ENCODE measurements at regions not wholly inside any gene's neighbourhood (a gene's known extent, or its start where the extent isn't known, plus 50 kb on each side); places are given as distances from the start of the nearest gene placed in this dataset.

DNA sequence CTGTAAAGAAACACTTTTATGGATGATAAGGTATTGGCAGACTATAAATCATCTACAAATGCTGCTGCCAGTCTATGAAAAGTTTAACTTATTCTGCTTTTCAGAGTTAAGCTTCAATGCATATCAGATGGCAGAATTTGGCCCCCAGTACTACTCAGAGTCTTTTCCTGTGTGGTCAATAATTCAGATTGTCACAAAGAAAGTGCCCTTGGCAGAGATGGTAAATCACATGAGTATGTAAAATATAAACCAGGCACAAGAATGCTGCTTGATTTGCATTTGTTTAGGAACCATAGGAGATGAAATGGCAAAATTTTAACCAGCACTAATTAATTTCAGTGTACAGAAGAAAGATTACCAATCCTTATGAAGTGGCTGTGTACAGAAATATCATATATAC lies 818.3 kb upstream of the POT1 start:
- no peak for ATAC-seq
- TF ChIP-seq ZC3H10 (CRISPR knock-in tag; IDR thresholded peaks at IDR 0.05) (no peak), SNAI2 (CRISPR knock-in tag; IDR thresholded peaks at IDR 0.05) (no peak), BACH2 (CRISPR knock-in tag; IDR thresholded peaks at IDR 0.05; ENCODE audit: borderline replicate concordance) (no peak), ZFP30 (CRISPR knock-in tag; IDR thresholded peaks at IDR 0.05) (no peak), TOX (CRISPR knock-in tag; IDR thresholded peaks at IDR 0.05; ENCODE audit: borderline replicate concordance) (no peak), ARNTL (CRISPR knock-in tag; IDR thresholded peaks at IDR 0.05; ENCODE audit: borderline replicate concordance, low read depth) (no peak), GLIS3 (CRISPR knock-in tag; IDR thresholded peaks at IDR 0.05) (no peak), TCF4 (CRISPR knock-in tag; IDR thresholded peaks at IDR 0.05; ENCODE audit: borderline replicate concordance) (no peak), ZNF8 (CRISPR knock-in tag; IDR thresholded peaks at IDR 0.05) (no peak), OSR1 (CRISPR knock-in tag; IDR thresholded peaks at IDR 0.05) (no peak), ESRRG (CRISPR knock-in tag; IDR thresholded peaks at IDR 0.05) (no peak), ISL1 (CRISPR knock-in tag; IDR thresholded peaks at IDR 0.05) (no peak), CSDC2 (CRISPR knock-in tag; IDR thresholded peaks at IDR 0.05) (no peak)
- TF ChIP-seq, protein P1, sequence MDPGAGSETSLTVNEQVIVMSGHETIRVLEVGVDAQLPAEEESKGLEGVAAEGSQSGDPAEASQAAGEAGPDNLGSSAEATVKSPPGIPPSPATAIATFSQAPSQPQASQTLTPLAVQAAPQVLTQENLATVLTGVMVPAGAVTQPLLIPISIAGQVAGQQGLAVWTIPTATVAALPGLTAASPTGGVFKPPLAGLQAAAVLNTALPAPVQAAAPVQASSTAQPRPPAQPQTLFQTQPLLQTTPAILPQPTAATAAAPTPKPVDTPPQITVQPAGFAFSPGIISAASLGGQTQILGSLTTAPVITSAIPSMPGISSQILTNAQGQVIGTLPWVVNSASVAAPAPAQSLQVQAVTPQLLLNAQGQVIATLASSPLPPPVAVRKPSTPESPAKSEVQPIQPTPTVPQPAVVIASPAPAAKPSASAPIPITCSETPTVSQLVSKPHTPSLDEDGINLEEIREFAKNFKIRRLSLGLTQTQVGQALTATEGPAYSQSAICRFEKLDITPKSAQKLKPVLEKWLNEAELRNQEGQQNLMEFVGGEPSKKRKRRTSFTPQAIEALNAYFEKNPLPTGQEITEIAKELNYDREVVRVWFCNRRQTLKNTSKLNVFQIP (CRISPR knock-in tag; IDR thresholded peaks at IDR 0.05; ENCODE audit: borderline replicate concordance, low read depth): no peak
- TF ChIP-seq, protein P2, sequence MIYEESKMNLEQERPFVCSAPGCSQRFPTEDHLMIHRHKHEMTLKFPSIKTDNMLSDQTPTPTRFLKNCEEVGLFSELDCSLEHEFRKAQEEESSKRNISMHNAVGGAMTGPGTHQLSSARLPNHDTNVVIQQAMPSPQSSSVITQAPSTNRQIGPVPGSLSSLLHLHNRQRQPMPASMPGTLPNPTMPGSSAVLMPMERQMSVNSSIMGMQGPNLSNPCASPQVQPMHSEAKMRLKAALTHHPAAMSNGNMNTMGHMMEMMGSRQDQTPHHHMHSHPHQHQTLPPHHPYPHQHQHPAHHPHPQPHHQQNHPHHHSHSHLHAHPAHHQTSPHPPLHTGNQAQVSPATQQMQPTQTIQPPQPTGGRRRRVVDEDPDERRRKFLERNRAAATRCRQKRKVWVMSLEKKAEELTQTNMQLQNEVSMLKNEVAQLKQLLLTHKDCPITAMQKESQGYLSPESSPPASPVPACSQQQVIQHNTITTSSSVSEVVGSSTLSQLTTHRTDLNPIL (CRISPR knock-in tag; IDR thresholded peaks at IDR 0.05; ENCODE audit: low read depth): no peak
- TF ChIP-seq, protein P3, sequence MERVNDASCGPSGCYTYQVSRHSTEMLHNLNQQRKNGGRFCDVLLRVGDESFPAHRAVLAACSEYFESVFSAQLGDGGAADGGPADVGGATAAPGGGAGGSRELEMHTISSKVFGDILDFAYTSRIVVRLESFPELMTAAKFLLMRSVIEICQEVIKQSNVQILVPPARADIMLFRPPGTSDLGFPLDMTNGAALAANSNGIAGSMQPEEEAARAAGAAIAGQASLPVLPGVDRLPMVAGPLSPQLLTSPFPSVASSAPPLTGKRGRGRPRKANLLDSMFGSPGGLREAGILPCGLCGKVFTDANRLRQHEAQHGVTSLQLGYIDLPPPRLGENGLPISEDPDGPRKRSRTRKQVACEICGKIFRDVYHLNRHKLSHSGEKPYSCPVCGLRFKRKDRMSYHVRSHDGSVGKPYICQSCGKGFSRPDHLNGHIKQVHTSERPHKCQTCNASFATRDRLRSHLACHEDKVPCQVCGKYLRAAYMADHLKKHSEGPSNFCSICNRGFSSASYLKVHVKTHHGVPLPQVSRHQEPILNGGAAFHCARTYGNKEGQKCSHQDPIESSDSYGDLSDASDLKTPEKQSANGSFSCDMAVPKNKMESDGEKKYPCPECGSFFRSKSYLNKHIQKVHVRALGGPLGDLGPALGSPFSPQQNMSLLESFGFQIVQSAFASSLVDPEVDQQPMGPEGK (CRISPR knock-in tag; IDR thresholded peaks at IDR 0.05; ENCODE audit: borderline replicate concordance): no peak

DNA sequence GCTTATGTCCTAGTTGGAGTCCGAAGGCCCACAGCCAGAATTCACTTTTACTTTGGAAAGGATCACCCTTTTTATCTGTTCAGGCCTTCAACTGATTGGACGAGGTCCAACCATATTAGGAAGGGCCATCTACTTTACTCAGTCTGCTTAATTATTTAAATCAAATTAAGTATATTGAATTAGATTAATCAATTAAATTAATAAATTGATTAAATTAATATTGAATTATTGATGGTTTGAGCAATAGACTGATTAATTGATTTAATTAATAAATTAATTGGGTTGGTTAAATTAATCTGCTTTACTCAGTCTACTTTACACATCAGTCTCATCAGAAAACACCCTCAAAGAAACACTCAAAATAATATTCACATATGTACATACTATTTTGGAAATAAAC lies 816.9 kb upstream of the POT1 start:
- ATAC-seq: no peak
- TF ChIP-seq TOX (CRISPR knock-in tag; IDR thresholded peaks at IDR 0.05; ENCODE audit: borderline replicate concordance): no peak
- no peak for TF ChIP-seq PPARA (CRISPR knock-in tag; IDR thresholded peaks at IDR 0.05; ENCODE audit: borderline replicate concordance)
- TF ChIP-seq RARB (CRISPR knock-in tag; IDR thresholded peaks at IDR 0.05): no peak
- TF ChIP-seq, protein P1 (CRISPR knock-in tag; IDR thresholded peaks at IDR 0.05; ENCODE audit: borderline replicate concordance, low read depth): no peak

DNA sequence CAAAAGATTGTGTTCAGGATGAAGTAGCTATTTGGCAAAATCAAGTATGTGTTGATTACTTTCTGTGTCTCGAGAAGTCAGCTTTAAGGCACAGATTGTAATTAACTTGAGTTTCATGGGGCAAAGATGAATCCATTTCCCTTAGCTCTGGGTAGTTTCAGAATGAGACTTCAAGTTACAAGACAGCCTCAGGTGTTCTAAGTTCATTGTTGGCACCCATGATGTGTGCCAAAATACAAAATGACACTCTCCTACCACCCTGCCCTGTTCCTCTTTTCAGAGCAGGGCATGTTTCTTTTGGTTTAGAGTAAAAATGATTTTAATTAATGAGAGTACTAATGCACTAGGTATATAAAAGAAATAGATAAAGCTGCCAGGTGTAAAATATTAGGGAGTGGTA lies 797.6 kb upstream of the POT1 start:
- no peak for TF ChIP-seq ZNF70 (CRISPR knock-in tag; IDR thresholded peaks at IDR 0.05)
- no peak for TF ChIP-seq ARNTL (CRISPR knock-in tag; IDR thresholded peaks at IDR 0.05; ENCODE audit: borderline replicate concordance, low read depth)
- TF ChIP-seq ZFP30 (CRISPR knock-in tag; IDR thresholded peaks at IDR 0.05): no peak
- no peak for TF ChIP-seq ZNF565 (CRISPR knock-in tag; conservative IDR thresholded peaks at IDR 0.05; ENCODE audit: low read depth)
- no peak for TF ChIP-seq BACH2 (CRISPR knock-in tag; IDR thresholded peaks at IDR 0.05; ENCODE audit: borderline replicate concordance)
- ATAC-seq: no peak

DNA sequence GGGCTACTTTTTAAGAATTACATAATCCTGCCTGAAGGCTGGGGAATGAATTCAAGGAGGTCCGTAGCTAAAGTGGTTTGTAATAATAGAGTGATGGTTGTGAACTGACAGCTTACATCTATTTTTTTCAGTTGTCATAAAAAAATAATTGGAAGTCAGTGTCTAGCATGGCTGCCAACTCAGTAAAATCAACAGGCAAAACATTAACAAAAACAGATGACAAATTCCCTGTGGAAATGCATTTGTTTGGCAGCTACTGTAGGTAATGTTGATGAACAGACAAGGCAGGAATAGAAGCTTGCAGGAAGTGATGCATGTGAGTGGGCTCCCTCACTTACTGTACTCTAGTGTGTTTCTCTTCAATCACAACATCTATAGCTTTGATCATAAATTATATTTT lies 766.0 kb upstream of the POT1 start:
- no peak for ATAC-seq
- TF ChIP-seq, protein P4, sequence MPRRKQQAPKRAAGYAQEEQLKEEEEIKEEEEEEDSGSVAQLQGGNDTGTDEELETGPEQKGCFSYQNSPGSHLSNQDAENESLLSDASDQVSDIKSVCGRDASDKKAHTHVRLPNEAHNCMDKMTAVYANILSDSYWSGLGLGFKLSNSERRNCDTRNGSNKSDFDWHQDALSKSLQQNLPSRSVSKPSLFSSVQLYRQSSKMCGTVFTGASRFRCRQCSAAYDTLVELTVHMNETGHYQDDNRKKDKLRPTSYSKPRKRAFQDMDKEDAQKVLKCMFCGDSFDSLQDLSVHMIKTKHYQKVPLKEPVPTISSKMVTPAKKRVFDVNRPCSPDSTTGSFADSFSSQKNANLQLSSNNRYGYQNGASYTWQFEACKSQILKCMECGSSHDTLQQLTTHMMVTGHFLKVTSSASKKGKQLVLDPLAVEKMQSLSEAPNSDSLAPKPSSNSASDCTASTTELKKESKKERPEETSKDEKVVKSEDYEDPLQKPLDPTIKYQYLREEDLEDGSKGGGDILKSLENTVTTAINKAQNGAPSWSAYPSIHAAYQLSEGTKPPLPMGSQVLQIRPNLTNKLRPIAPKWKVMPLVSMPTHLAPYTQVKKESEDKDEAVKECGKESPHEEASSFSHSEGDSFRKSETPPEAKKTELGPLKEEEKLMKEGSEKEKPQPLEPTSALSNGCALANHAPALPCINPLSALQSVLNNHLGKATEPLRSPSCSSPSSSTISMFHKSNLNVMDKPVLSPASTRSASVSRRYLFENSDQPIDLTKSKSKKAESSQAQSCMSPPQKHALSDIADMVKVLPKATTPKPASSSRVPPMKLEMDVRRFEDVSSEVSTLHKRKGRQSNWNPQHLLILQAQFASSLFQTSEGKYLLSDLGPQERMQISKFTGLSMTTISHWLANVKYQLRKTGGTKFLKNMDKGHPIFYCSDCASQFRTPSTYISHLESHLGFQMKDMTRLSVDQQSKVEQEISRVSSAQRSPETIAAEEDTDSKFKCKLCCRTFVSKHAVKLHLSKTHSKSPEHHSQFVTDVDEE (CRISPR knock-in tag; IDR thresholded peaks at IDR 0.05): no peak
- TF ChIP-seq ZC3H10 (CRISPR knock-in tag; IDR thresholded peaks at IDR 0.05) (no peak), ZFP3 (CRISPR knock-in tag; IDR thresholded peaks at IDR 0.05) (no peak), SNAI2 (CRISPR knock-in tag; IDR thresholded peaks at IDR 0.05) (no peak), TOX (CRISPR knock-in tag; IDR thresholded peaks at IDR 0.05; ENCODE audit: borderline replicate concordance) (no peak), PPARA (CRISPR knock-in tag; IDR thresholded peaks at IDR 0.05; ENCODE audit: borderline replicate concordance) (no peak), TCF4 (CRISPR knock-in tag; IDR thresholded peaks at IDR 0.05; ENCODE audit: borderline replicate concordance) (no peak), RARB (CRISPR knock-in tag; IDR thresholded peaks at IDR 0.05) (no peak), GLIS3 (CRISPR knock-in tag; IDR thresholded peaks at IDR 0.05) (no peak)
- TF ChIP-seq, protein P1 (CRISPR knock-in tag; IDR thresholded peaks at IDR 0.05; ENCODE audit: borderline replicate concordance, low read depth): no peak
- TF ChIP-seq, protein P2 (CRISPR knock-in tag; IDR thresholded peaks at IDR 0.05; ENCODE audit: low read depth): no peak
